CD4-positive, alpha-beta T cell treated with Interleukin-15 for 4 hours (primary cell): ENCODE measurements at regions not wholly inside any gene's neighbourhood (a gene's known extent, or its start where the extent isn't known, plus 50 kb on each side); places are given as distances from the start of the nearest gene placed in this dataset.

Experiments used
- DNase-seq: peaks from one replicate; pipeline ENCODE4 v3.0.0-alpha.2; 2020; ENCODE audit warnings: low spot score

- no peak for DNase-seq
Observed at GRCh38 chr9:108607607-108608006, 248.2 kb downstream of the ACTL7B start.

GRCh38 chr9:108606401-108606800, 249.4 kb downstream of the ACTL7B start:
- DNase-seq, result no peak

- DNase-seq, result no peak
Observed at GRCh38 chr9:108603141-108603540, 252.6 kb downstream of the ACTL7B start.

- DNase-seq, result no peak
Observed at GRCh38 chr9:108600896-108601295, 254.9 kb downstream of the ACTL7B start.

- DNase-seq, result no peak
Observed at GRCh38 chr9:108599571-108599970, 256.2 kb downstream of the ACTL7B start.

GRCh38 chr9:108591121-108591520, 264.7 kb downstream of the ACTL7B start:
- DNase-seq, result no peak

- no peak for DNase-seq
Observed at GRCh38 chr9:108588246-108588645, 267.5 kb downstream of the ACTL7B start.

GRCh38 chr9:108586471-108587139, 269.2 kb downstream of the ACTL7B start:
- no peak for DNase-seq

- DNase-seq, result no peak
Observed at GRCh38 chr9:108584860-108585259, 270.9 kb downstream of the ACTL7B start.

- no peak for DNase-seq
Observed at GRCh38 chr9:108582726-108583125, 273.1 kb downstream of the ACTL7B start.

GRCh38 chr9:108579757-108580439, 275.9 kb downstream of the ACTL7B start:
- no peak for DNase-seq

GRCh38 chr9:108575276-108575675, 280.5 kb downstream of the ACTL7B start:
- DNase-seq, result no peak

GRCh38 chr9:108569624-108570023, 286.2 kb downstream of the ACTL7B start:
- DNase-seq, result no peak

- no peak for DNase-seq
Observed at GRCh38 chr9:108568093-108568492, 287.7 kb downstream of the ACTL7B start.

- no peak for DNase-seq
Observed at GRCh38 chr9:108567571-108567970, 288.2 kb downstream of the ACTL7B start.

GRCh38 chr9:108565651-108566378, 290.0 kb downstream of the ACTL7B start:
- no peak for DNase-seq

- DNase-seq, result no peak
Observed at GRCh38 chr9:108562176-108562575, 293.6 kb downstream of the ACTL7B start.

- DNase-seq, result no peak
Observed at GRCh38 chr9:108559432-108559831, 296.4 kb downstream of the ACTL7B start.

- no peak for DNase-seq
Observed at GRCh38 chr9:108554831-108555230, 301.0 kb downstream of the ACTL7B start.

GRCh38 chr9:108553111-108553635, 302.6 kb downstream of the ACTL7B start:
- no peak for DNase-seq

- no peak for DNase-seq
Observed at GRCh38 chr9:108552459-108553040, 303.2 kb downstream of the ACTL7B start.

- no peak for DNase-seq
Observed at GRCh38 chr9:108551030-108551841, 304.6 kb downstream of the ACTL7B start.
